Tibial artery (tissue), 4 donors: ENCODE measurements at regions not wholly inside any gene's neighbourhood (a gene's known extent, or its start where the extent isn't known, plus 50 kb on each side); places are given as distances from the start of the nearest gene placed in this dataset.

Experiments used
- DNase-seq, 2 donors: peaks; one replicate each; pipeline ENCODE4 v3.0.0-alpha.2; 2019
- H3K27ac ChIP-seq, 2 donors: fragments of 200-600 bp; sonication (generic) in 1 of 2; 1 replicate in 1 of 2; 2 replicates in 1 of 2; pipeline ENCODE4 v1.5.1; 2018 to 2019; ENCODE audit warnings: mild to moderate bottlenecking in 1 of 2
- H3K27me3 ChIP-seq, 2 donors: fragments of 200-600 bp; sonication (generic) in 1 of 2; one replicate each; pipeline versions ENCODE4 v1.5.1 to v1.6.0; 2016 to 2019
- H3K36me3 ChIP-seq, 3 donors: fragments of 200-600 bp; sonication (generic) in 2 of 3; one replicate each; pipeline ENCODE4 v1.5.1; 2016 to 2019; ENCODE audit warnings: mild to moderate bottlenecking in 2 of 3
- H3K4me1 ChIP-seq, 4 donors: fragments of 200-600 bp; sonication (generic) in 2 of 4; 1 replicate in 3 of 4; 2 replicates in 1 of 4; pipeline ENCODE4 v1.5.1; 2016 to 2019
- H3K4me3 ChIP-seq, 2 donors: fragments of 200-600 bp; sonication (generic) in 1 of 2; 1 replicate in 1 of 2; 2 replicates in 1 of 2; pipeline ENCODE4 v1.5.1; 2018 to 2019; ENCODE audit warnings: mild to moderate bottlenecking in 2 of 2
- H3K9me3 ChIP-seq, 3 donors: fragments of 200-600 bp; sonication (generic) in 1 of 3; one replicate each; pipeline ENCODE4 v1.5.1; 2016 to 2019
- CTCF ChIP-seq, 2 experiments: fragments of 200-600 bp in 1 of 2; fragments of 450-650 bp in 1 of 2; IDR thresholded peaks; one replicate each; pipeline ENCODE4 v1.5.1; 2017 to 2019; ENCODE audit warnings: antibody characterized with exemption in 2 of 2, mild to moderate bottlenecking in 1 of 2, moderate library complexity in 1 of 2
- intact Hi-C: fragments of 100-400 bp; cut with DNase I; formaldehyde crosslinking; loops from one replicate; pipeline ENCODE4 v1.15.0; 2023; ENCODE audit warnings: low total_unique reads

- no peaks in the 10 kb centered on the region for H3K36me3 ChIP-seq
- no peaks in the 10 kb centered on the region for H3K4me1 ChIP-seq
- no peak overlapping the region for H3K4me3 ChIP-seq
- H3K27ac ChIP-seq: no peak overlapping the region
- DNase-seq: no peak
- intact Hi-C loops: no loop called here
- H3K9me3 ChIP-seq: no peaks in the 10 kb centered on the region
- TF ChIP-seq CTCF (IDR thresholded peaks at IDR 0.05): no peak
- no peaks in the 10 kb centered on the region for H3K27me3 ChIP-seq
Measured at GRCh38 chr4:163582703-163583102, 88.2 kb downstream of the TMA16 start.

- intact Hi-C loops: no loop called here
- Histone ChIP-seq H3K27ac (no peak overlapping the region), H3K27me3 (no peaks in the 10 kb centered on the region), H3K36me3 (no peaks in the 10 kb centered on the region), H3K9me3 (no peaks in the 10 kb centered on the region), H3K4me3 (no peak overlapping the region), H3K4me1 (no peaks in the 10 kb centered on the region)
- TF ChIP-seq CTCF (IDR thresholded peaks at IDR 0.05): no peak
- DNase-seq: no peak
Measured at GRCh38 chr4:163587867-163588266, 93.4 kb downstream of the TMA16 start.

GRCh38 chr4:163588532-163588931 is 94.0 kb downstream of the TMA16 start:
- intact Hi-C loops: no loop called here
- no peak for DNase-seq
- H3K27me3 ChIP-seq: no peaks in the 10 kb centered on the region
- TF ChIP-seq CTCF (IDR thresholded peaks at IDR 0.05): no peak
- no peak overlapping the region for H3K4me3 ChIP-seq
- H3K9me3 ChIP-seq: no peaks in the 10 kb centered on the region
- H3K4me1 ChIP-seq: no peaks in the 10 kb centered on the region
- no peaks in the 10 kb centered on the region for H3K36me3 ChIP-seq
- H3K27ac ChIP-seq: no peak overlapping the region

- DNase-seq: no peak
- Histone ChIP-seq H3K27ac (no peak overlapping the region), H3K9me3 (no peaks in the 10 kb centered on the region), H3K4me1 (no peaks in the 10 kb centered on the region), H3K4me3 (no peak overlapping the region), H3K36me3 (no peaks in the 10 kb centered on the region), H3K27me3 (no peaks in the 10 kb centered on the region)
- intact Hi-C loops: no loop called here
- no peak for TF ChIP-seq CTCF (IDR thresholded peaks at IDR 0.05)
Measured at GRCh38 chr4:163590103-163590502, 95.6 kb downstream of the TMA16 start.

- Histone ChIP-seq H3K4me3 (no peak overlapping the region), H3K27me3 (no peaks in the 10 kb centered on the region), H3K27ac (no peak overlapping the region), H3K4me1 (no peaks in the 10 kb centered on the region), H3K9me3 (no peaks in the 10 kb centered on the region), H3K36me3 (no peaks in the 10 kb centered on the region)
- no peak for DNase-seq
- intact Hi-C loops: no loop called here
- no peak for TF ChIP-seq CTCF (IDR thresholded peaks at IDR 0.05)
Measured at GRCh38 chr4:163590619-163591264, 96.3 kb downstream of the TMA16 start.

DNA sequence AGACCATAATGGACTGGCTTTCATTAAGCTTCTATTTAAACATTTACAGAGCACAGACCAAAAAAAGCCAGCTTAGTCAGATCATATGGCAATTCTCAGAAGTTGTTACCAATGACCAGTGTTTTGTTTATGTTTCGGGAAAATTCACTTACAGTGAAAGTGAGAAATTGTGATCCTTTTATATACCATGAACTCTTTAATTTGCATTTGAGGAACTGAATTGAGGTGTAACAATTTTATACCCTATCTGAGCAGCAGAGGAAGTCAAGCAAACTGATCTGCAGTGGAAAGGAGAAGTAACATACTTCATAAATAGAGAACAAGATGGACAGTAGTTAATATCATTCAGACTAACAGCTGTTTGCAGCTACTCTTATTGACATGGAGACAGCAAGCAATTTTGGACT is 97.1 kb downstream of the TMA16 start:
- Histone ChIP-seq H3K27ac (no peak overlapping the region), H3K36me3 (no peaks in the 10 kb centered on the region), H3K9me3 (no peaks in the 10 kb centered on the region), H3K27me3 (no peaks in the 10 kb centered on the region), H3K4me3 (no peak overlapping the region), H3K4me1 (no peaks in the 10 kb centered on the region)
- intact Hi-C loops: no loop called here
- no peak for DNase-seq
- TF ChIP-seq CTCF (IDR thresholded peaks at IDR 0.05): no peak
